GM18498 (cell line): ENCODE measurements at regions not wholly inside any gene's neighbourhood (a gene's known extent, or its start where the extent isn't known, plus 50 kb on each side); places are given as distances from the start of the nearest gene placed in this dataset.

ENCODE experiments used
- ATAC-seq: cut with Tn5 transposase; IDR thresholded peaks from one replicate; pipeline ENCODE4 v1.9.1; 2021; ENCODE audit warnings: mild to moderate bottlenecking, moderate library complexity; ENCODE audit not compliant: unreplicated experiment

DNA sequence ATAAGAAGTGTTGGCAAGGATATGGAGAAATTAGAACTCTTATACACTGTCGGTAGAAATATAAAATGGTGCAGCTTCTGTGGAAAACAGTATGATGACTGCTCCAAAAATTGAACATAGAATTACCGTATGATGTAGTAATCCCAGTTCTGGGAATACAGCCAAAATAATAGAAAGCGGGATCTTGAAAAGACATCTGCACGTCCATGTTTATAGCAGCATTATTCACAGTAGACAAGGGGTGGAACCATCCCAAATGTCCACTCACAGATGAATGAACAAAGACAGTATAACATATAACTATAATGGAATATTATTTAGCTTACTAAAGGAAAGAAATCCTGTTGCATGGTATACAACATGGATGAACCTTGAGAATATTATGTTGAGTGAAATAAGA is 257.7 kb downstream of the TDRD15 start:
- ATAC-seq: no peak

DNA sequence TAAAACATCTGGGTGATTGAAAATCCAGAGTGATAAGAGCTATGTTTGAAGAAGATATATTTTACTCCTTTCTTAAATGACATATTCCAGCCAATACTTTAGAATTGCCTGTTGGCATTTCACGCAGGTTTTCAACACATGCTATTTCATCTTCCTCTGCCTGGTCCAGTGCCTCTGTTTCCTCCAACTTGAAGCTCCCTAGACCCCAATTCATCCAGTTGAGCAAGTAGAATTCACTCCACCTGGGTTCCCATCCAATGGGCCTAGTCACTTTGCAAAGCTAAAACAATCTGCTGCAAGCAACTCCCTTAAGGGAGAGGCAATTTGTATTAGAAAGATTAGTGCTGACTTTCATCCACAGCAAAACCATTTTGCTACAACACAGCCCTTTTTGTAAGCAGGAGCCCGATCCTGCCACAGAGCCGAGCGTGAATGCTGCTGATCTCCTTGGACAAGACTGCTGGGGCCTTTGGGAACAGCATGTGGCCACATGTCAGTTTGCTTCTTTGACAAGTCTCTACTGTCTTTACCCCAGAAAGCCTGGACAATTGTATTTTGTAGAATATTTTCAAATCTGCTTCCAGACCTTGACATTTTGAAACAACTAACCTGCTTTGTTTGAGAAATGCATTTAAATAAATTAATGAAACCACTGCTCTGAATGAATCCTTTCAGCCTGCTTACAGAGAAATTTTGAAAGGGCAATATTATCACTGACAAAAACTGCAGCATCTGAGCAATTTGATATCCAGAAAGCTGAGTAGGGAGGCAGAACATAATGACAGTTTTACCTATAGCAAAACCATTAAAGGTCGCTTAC is 259.1 kb downstream of the TDRD15 start:
- ATAC-seq: no peak

DNA sequence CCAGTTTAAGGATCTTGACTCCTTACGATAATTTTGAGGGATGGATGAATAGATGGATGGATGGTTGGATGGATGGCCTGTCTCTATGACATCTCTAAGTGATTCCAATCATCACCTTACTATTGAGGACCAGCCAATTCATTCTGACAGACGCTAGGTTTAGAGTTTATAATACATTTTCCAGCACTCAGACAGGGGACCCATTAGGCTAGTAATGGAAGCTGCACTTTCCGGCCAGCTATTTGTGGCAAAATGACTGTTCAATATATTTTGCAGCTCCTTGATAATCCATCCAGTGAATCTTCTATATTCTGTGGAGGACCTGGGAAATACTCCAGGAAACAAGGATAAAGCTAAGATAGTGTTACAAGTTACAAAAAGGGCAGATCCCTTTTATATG is 262.9 kb downstream of the TDRD15 start:
- no peak for ATAC-seq

DNA sequence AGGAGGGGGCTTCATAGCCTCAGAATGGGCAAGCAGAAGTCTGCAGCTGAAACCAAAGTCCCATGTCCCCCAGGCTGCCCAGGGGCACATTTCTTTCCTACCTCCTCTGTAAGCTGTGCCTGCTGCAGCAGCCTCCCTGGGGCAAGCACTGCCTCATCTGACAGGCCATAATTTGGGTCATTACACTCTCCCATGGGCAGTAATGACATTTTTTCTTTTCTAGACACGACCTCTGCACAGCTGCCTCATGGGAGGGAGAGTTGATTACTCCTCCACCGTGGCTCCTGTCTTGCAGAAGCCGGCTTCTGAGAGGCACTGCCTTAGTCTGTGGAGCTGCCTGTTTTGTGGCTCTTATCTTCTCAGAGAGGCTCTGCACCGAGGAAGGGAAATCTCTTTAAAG is 268.9 kb downstream of the TDRD15 start:
- ATAC-seq: no peak

DNA sequence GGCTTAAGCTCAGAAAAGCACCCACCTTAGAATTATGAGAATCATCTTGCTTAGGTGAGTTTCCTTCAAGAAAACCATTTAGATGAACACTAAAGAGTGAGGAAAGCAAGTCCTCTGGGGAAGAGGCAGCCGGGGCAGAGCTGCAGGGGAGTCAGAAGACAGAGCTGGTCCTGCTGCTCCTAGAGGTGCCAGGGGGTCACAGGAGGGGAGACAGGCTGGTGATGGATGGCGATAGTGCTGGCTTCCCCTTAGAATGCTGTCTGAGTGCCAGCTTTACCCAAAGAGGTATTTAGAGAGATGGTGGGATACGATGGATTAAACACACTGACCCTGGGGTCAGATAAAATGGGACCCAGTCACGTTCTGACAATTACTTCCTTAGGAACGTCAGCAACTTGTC is 269.4 kb downstream of the TDRD15 start:
- ATAC-seq: no peak

DNA sequence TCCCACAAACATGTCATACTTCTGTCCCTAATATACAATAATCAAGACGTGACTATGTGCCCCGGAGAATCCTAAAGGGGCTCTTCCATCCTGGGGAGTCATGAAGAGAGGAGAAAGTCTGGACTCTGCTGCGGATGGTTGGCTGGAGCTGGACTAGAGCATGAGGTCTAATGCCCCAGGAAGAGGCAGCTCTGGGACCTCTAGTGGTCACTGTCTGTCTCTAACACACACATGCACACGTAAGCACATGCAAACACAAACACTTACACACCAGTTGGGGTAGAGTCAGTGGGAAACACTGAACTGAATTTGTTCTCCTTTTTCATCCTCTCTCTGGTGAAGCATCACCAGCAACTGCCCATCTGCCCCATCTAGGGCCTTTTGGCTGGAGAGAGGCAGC is 271.6 kb downstream of the TDRD15 start:
- no peak for ATAC-seq

DNA sequence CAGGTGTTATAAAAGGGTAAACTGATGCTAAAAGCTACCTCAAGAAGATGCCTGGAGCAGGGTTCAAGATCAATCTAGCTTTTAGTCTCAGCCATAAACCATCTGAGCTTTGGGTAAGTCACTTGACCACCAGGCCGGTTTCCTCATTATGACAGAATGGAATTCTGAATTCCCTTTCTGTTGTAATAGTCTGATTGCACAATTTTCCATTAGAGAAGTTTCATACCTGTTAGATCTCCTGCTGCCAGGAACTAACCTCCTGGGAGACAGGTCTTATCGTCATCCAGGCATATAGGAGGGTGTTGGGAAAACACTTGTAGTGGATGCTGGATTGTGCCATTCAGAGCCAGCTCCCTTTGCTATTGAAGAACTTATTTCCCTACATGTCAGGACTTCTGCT is 272.5 kb downstream of the TDRD15 start:
- ATAC-seq: no peak

DNA sequence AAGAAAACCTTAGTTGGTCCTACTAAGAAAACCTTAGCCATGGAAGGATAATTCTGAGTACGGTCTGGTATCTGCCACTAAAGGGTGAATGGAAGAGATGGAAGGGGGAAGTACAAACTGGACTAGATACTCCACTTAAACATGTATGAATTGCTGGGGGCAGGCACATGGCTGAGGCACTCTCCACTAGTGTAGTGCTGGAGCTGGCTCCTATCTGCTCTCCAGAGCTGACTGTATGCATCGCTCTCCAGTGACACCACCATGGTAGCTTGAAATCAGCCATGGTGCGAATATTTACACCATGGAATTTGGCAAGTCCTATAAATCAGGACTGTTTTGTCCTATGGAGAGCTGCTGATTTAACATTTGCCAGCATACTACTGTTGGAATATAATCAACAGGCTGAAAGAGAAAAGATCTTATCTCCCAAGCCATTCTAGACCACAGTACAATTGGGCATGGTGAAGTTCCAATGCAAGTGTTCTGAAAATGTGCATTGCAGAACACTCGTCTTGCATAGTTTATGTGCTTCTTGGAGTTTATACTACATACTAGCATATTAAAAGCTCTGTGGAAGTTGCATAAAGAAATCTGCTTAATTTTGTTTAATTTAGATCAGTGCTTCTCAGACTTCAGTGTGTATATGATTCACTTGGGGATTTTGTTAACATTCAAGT is 277.4 kb downstream of the TDRD15 start:
- no peak for ATAC-seq

DNA sequence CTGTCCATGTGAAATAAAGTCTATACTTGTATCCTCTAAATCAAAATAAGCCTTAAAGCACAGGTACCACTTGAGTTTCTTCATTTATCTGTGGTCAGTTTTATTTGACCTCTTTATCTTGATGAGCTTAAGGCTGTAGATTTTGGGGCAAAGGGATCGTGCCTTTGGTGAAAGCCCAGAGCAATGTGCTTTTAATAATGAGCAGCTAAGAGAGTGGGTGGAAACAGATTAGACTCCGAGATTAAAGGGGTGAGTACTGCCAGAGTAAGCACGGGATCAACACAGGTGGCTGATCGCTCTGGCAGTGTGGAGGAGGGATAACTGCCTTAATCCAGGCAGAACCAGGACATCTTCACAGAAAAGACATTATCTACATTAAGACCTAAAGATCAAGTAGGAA is 280.4 kb downstream of the TDRD15 start:
- ATAC-seq: no peak

DNA sequence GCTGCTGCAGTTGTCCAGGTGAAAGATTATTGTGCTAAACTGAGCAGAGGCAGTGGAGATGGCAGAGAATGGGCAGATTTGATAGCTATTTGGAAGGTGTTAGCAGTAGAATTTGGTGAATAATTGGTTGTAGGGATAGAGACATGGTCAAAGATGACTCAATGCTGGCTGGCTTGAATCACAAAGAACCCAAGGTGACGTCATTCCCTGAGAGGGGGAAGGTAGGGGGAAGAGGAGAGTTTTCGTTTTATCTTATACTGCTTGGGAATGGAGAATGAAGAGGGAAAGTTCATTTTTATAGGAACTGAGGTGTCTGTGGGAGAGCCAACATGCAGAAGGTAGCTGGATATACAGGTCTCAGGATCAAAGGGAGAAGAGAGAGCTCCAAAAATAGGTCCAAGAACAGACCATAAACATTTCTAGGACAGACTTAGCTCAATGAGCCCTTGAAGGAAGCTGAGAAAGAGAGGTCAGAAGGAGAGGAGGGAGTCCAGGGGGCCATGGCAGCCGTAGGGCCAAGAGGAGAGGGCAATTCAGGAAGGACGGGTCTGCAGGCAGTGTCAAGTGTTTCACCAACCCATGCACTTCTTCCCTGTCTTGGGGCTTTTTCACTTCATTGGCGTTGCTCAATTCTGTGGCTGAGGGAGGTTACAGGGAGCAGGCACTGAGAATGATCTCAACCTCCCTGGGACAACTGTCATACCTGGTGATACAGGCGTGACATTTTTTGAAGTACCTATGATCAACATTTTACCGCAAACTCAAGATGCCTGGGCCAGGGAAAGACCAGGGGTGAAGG is 281.3 kb downstream of the TDRD15 start:
- ATAC-seq: no peak

DNA sequence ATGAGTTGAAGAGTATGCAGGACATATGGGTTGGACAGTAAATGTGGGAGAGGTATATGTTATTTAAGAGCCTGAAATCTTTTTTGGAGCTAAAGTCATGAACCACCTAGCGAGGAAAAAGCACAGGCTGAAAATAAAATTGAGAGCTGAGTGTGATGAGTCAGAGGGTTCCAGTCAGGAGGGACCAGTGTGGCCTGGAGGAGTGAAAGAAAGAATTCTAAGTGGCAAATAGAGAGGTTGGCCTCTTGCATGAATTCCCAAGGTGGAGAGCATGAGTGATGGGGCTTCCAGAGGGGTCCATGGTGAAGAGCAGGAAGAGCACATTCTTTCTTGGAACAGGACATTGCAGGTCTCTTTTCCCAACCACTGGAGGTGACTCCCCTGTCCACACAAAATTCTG is 282.6 kb downstream of the TDRD15 start:
- no peak for ATAC-seq

DNA sequence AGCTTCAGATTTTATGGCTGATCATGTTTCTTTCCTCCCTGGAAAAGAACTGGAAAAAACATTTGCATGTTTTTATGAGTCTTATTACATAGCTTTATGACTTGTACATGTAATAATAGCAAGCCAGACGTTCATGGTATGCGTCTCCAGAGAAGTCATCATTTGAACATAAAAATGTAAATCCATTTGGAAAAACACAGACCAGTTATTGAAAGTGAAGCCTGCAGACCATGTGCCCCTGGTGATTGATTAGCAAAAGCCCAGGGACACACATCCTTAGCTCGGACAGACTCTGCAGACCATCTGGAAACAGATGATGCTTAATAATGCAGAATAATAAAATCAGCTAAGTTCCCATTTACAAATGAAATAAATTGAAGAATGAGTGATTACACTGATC is 283.1 kb downstream of the TDRD15 start:
- ATAC-seq: no peak

DNA sequence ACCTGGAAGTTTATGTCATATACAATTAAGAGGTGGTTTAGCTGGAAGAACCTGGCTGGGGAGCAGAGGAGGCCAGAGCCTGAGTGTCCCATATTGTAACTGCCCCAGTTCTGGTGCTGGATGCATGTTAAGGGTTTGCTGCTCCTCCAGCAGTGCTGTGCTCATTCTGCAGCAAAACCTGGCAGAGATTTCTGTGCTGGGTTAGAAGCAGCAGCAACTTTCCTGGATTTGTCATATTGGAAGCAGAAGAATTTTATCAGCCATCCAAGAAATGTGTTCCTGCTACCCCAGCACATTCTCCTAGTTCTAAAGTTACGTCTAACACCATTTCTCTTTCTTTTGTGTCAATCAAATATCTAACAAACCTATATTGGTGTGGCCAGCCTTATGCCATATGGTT is 284.1 kb downstream of the TDRD15 start:
- no peak for ATAC-seq

DNA sequence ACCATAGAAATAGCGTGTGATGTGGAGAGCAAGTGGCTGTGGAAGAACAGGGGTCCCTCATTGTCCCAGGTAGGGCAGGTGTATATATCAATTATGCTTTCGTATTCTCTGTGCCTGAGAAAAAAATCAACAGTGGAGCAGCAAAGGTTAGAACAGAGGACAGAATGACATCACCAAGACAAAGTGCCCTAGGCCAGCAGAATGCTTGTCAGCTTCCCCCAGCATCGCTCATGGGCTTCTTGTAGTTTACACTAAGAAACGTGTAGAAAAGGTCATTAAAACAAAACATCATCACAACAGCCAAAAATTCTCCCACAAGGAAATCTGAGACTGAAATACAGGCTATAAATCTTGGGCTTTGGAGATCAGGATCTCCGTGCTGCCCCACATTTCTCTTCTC is 288.0 kb downstream of the TDRD15 start:
- no peak for ATAC-seq

DNA sequence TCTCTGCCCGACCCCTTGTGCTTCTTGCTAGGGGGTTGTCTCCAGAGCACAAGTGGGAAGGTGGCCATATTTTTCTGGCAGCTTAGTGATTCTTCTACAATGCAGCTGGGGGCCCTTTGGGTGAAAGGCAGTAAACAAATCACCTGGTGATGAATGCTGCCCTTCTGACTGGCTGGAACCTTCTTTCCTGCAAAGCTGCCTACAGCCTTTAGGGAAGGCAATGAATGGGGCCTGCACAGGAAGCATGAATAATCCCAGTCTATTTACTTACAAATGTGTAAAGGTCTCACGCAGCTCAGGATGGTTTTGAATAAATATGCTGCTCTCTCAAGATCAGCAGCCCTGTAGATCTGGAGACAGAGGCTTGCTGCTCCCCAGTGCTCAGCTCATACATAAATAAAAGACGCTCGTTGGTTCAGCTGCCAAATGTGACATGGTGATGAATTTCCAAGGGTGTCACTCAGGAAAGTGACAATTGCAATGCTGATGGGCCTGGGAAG is 289.2 kb downstream of the TDRD15 start:
- no peak for ATAC-seq

DNA sequence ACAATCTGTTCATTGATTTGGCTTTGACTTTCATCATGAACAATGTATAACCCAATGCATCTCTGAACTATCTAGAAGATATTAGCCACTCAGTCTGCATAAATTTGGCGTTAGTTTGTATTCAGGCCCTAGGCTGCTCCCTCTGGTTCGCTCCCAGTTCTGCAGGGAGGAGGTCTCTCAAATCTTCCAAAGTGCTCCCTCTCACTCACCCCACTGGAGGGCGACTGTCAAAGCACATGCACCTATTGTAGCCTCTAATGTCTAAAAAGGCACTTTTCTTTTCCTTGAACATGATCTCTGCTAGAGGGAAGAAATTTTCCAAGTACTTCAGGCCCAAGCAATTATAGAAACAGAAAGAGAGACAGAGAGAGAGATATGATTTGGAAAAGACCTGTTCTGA is 291.5 kb downstream of the TDRD15 start:
- no peak for ATAC-seq

DNA sequence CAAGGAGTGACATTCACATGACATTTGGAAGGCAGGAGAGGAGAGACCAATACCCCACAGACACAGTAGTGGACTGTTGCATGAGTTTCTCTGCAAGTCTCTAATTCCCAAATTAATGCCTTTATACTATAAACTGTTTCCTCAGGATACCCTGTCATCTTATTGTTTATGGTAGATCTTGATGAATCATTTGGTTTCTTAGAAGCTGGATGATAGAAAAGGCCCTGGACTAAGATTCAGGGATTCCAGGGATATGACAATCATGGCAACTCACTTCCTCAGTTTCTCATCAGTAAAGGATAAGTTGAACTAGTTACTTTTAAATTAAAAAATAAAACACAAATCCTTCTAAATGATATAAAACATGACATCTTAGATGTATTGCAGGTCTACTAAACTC is 292.5 kb downstream of the TDRD15 start:
- ATAC-seq: no peak

DNA sequence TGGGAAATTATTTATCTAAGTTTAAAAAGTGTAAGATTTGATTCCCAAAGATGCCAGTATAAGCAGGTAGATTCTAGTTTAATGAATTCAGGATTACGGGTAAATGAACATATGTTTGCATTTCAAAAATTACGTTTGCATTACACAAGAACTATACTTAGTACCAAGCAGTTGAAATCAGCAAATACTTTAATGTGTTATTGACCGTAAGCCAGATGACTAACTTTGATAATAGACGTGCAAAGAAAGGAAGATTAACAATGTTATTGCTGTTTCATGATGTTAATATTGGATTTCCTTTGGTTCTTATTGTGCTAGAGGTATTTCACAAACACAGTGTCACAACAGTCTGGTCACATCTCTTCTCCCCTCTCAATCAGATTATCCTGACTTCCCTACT is 294.7 kb downstream of the TDRD15 start:
- no peak for ATAC-seq

DNA sequence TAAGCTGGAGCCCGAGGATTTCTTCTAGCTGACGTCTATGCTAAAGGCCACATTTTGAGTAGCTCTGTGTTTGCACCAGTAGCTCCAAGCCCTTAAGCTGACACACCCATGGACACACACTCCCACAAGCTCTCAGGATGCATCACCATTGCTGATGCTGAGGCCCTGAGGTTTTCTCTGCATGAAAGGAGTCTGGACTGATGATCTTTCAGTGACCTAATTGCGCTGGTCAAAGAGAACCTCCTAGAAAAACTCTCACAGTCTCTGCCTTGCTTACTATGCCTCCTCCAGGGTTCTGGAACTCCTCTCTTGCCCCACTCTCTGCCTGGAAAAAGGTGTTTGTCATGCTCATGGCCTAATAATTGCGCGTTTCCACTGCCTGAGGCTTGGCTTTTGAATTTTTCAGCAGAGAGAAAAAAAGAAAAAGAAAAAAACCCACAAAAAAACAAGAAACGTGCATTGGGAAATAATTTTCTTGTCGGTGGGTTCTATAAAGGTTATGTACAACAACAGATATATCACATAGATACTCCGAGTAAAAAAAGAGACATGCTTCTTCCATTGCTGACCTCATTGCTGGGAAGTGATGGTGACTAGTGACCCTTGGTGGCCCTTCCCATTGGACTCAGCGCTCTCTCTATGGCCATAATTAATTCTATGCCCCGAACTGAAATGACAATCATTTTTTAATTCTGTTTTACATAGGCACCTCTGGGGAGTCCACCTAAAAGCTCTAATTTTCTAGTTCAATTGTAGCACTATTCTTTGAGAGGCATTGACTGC is 297.0 kb downstream of the TDRD15 start:
- no peak for ATAC-seq

DNA sequence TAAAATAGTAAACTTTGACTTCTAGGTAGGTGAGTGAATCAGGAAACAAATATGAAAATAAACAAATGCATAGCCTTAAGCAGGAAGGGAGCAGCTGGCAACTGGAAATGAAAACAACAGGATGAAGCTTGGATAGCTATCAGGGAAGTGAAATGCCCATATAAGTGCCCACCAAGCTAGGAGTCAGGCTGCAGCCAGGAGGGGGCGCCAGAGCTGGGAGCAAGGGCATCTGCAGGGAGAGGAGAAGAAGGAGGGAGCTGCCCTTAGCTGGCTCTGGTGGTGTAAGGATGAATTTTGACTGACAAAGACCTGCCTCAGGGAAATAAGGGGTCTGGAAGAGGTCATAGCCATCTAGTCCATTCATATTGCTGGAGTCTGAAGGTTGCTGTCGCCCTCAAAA is 298.3 kb downstream of the TDRD15 start:
- no peak for ATAC-seq
